H1 (cell line): ENCODE measurements at regions not wholly inside any gene's neighbourhood (a gene's known extent, or its start where the extent isn't known, plus 50 kb on each side); places are given as distances from the start of the nearest gene placed in this dataset.

Experiments
- CTCF ChIA-PET: fragments of 300-600 bp; sonication (Branson Sonifier 250); formaldehyde crosslinking; loops from one replicate; lab custom pipeline; 2021; ENCODE audit not compliant: partially characterized antibody; lab: Charles Lee
- POLR2A ChIA-PET: fragments of 300-600 bp; sonication (Branson Sonifier 250); formaldehyde crosslinking; loops from one replicate; lab custom pipeline; 2021; ENCODE audit warnings: inconsistent platforms; ENCODE audit not compliant: partially characterized antibody; lab: Charles Lee
- DNase-seq, 2 experiments: peaks; one replicate each; pipeline versions ENCODE4 v3.0.0 to v3.0.0-alpha.2; 2010 to 2022; ENCODE audit warnings: low spot score in 2 of 2, low read depth in 1 of 2, mixed read lengths in 1 of 2
- FAIRE-seq: peaks from 2 replicates; lab custom pipeline; 2011; peaks lifted over from hg19 to GRCh38; lab: Jason Lieb, UNC
- H2AFZ ChIP-seq: 2 replicates; pipeline ENCODE4 v1.8.1; 2012; ENCODE audit warnings: low read length, inconsistent platforms
- H2AK5ac ChIP-seq: 2 replicates; pipeline ENCODE4 v1.6.1; 2013; ENCODE audit warnings: low read depth, low read length
- H2BK120ac ChIP-seq: replicated peaks from 2 replicates; pipeline ENCODE3; 2013; ENCODE audit warnings: low read depth, low read length, inconsistent platforms
- H2BK12ac ChIP-seq: 2 replicates; pipeline ENCODE4 v1.6.1; 2013; ENCODE audit warnings: low read depth, low read length
- H2BK15ac ChIP-seq: 2 replicates; pipeline ENCODE4 v1.6.1; 2013; ENCODE audit warnings: low read length
- H2BK20ac ChIP-seq: 2 replicates; pipeline ENCODE4 v1.6.1; 2013; ENCODE audit warnings: low read length
- H2BK5ac ChIP-seq: 2 replicates; pipeline ENCODE4 v1.6.1; 2013; ENCODE audit warnings: low read depth, low read length
- H3K14ac ChIP-seq: 2 replicates; pipeline ENCODE4 v1.6.1; 2013; ENCODE audit warnings: inconsistent platforms; ENCODE audit not compliant: insufficient read length
- H3K18ac ChIP-seq: 2 replicates; pipeline ENCODE4 v1.6.1; 2013; ENCODE audit warnings: low read length; ENCODE audit errors: extremely low read depth
- H3K23ac ChIP-seq: 2 replicates; pipeline ENCODE4 v1.6.1; 2013; ENCODE audit warnings: inconsistent platforms; ENCODE audit not compliant: insufficient read length
- H3K23me2 ChIP-seq: 2 replicates; pipeline ENCODE4 v1.6.1; 2013; ENCODE audit warnings: low read depth, low read length
- H3K27ac ChIP-seq: 2 replicates; pipeline ENCODE4 v1.6.1; 2011; ENCODE audit warnings: low read depth, low read length, inconsistent platforms
- H3K27me3 ChIP-seq, 4 experiments: replicated peaks in 1 of 4; 1 replicate in 1 of 4; 2 replicates in 3 of 4; pipeline versions ENCODE4 v1.6.1 to v1.8.1; 2011 to 2013; ENCODE audit warnings: low read length in 3 of 4, mild to moderate bottlenecking in 3 of 4, inconsistent platforms in 2 of 4, mixed read lengths in 2 of 4, moderate library complexity in 1 of 4; ENCODE audit not compliant: control insufficient read depth in 3 of 4, insufficient read depth in 3 of 4; ENCODE audit errors: extremely low read depth in 1 of 4
- H3K36me3 ChIP-seq, 4 experiments: 2 replicates each; pipeline versions ENCODE4 v1.6.1 to v1.8.1; 2011 to 2013; ENCODE audit warnings: mild to moderate bottlenecking in 4 of 4, low read length in 3 of 4, moderate library complexity in 2 of 4, control low read depth in 1 of 4, inconsistent platforms in 1 of 4; ENCODE audit not compliant: insufficient read depth in 4 of 4, control insufficient read depth in 2 of 4
- H3K4ac ChIP-seq: replicated peaks from 2 replicates; pipeline ENCODE3; 2013; ENCODE audit warnings: low read length, low read depth, mixed read lengths, inconsistent platforms; ENCODE audit not compliant: insufficient read length
- H3K4me1 ChIP-seq, 4 experiments: replicated peaks in 1 of 4; 1 replicate in 1 of 4; 2 replicates in 3 of 4; pipeline versions ENCODE4 v1.6.1 to v1.8.1; 2011 to 2013; ENCODE audit warnings: low read length in 3 of 4, inconsistent platforms in 2 of 4, mixed read lengths in 1 of 4; ENCODE audit not compliant: insufficient read depth in 4 of 4, control insufficient read depth in 3 of 4
- H3K4me2 ChIP-seq, 2 experiments: 2 replicates each; pipeline versions ENCODE4 v1.6.1 to v1.8.1; 2011 to 2013; ENCODE audit warnings: low read depth in 2 of 2, low read length in 2 of 2, control low read depth in 1 of 2, inconsistent platforms in 1 of 2, mild to moderate bottlenecking in 1 of 2; ENCODE audit not compliant: insufficient read depth in 1 of 2
- H3K4me3 ChIP-seq, 4 experiments: fragments of 200-600, 300-600 bp in 1 of 4; sonication (generic), shearing (Covaris generic), sonication (Bioruptor Twin) in 1 of 4; 2 replicates each; pipeline versions ENCODE4 v1.5.1 to v1.8.1; 2011 to 2016; ENCODE audit warnings: low read length in 4 of 4, low read depth in 3 of 4, control low read depth in 2 of 4, inconsistent platforms in 2 of 4, mild to moderate bottlenecking in 2 of 4, mixed read lengths in 1 of 4, moderate library complexity in 1 of 4; ENCODE audit not compliant: insufficient read depth in 2 of 4; ENCODE audit errors: extremely low read depth in 1 of 4
- H3K56ac ChIP-seq: replicated peaks from 2 replicates; pipeline ENCODE3; 2013; ENCODE audit warnings: low read depth, mild to moderate bottlenecking, mixed read lengths, low read length, inconsistent platforms; ENCODE audit not compliant: insufficient read length
- H3K79me1 ChIP-seq: 2 replicates; pipeline ENCODE4 v1.6.1; 2013; ENCODE audit warnings: low read depth, low read length, control low read depth
- H3K79me2 ChIP-seq, 2 experiments: 2 replicates each; pipeline versions ENCODE4 v1.6.1 to v1.8.1; 2012 to 2013; ENCODE audit warnings: low read length in 2 of 2, mild to moderate bottlenecking in 2 of 2, inconsistent platforms in 1 of 2; ENCODE audit not compliant: insufficient read depth in 2 of 2, control insufficient read depth in 1 of 2
- H3K9ac ChIP-seq, 4 experiments: replicated peaks in 1 of 4; 1 replicate in 1 of 4; 2 replicates in 3 of 4; pipeline versions ENCODE4 v1.6.1 to v1.8.1; 2011 to 2013; ENCODE audit warnings: low read depth in 3 of 4, low read length in 3 of 4, control low read depth in 2 of 4, mild to moderate bottlenecking in 2 of 4, moderate library complexity in 2 of 4, inconsistent platforms in 1 of 4; ENCODE audit errors: extremely low read depth in 1 of 4
- H3K9me3 ChIP-seq, 2 experiments: 2 replicates each; pipeline versions ENCODE4 v1.6.1 to v1.8.1; 2012 to 2013; ENCODE audit warnings: mild to moderate bottlenecking in 2 of 2, moderate library complexity in 2 of 2, control low read depth in 1 of 2, inconsistent platforms in 1 of 2, low read depth in 1 of 2, low read length in 1 of 2, mixed read lengths in 1 of 2; ENCODE audit not compliant: insufficient read depth in 2 of 2
- H4K20me1 ChIP-seq, 2 experiments: replicated peaks in 1 of 2; 2 replicates each; pipeline versions ENCODE3 to v1.8.1; 2011 to 2013; ENCODE audit warnings: inconsistent platforms in 2 of 2, low read length in 2 of 2, mild to moderate bottlenecking in 1 of 2; ENCODE audit not compliant: insufficient read depth in 2 of 2, control insufficient read depth in 1 of 2
- H4K5ac ChIP-seq: 2 replicates; pipeline ENCODE4 v1.6.1; 2013; ENCODE audit warnings: low read length, low read depth, mixed read lengths, inconsistent platforms; ENCODE audit not compliant: insufficient read length
- H4K8ac ChIP-seq: 2 replicates; pipeline ENCODE4 v1.8.0; 2013; ENCODE audit warnings: mild to moderate bottlenecking, moderate library complexity, low read length, inconsistent platforms; ENCODE audit not compliant: insufficient read depth; ENCODE audit errors: extremely low read depth
- H4K91ac ChIP-seq: replicated peaks from 2 replicates; pipeline ENCODE3; 2013; ENCODE audit warnings: low read length, mixed read lengths, inconsistent platforms; ENCODE audit not compliant: insufficient read length
- NANOG ChIP-seq: IDR thresholded peaks from 2 replicates; pipeline ENCODE4 v1.6.1; 2011; ENCODE audit warnings: low read length, low read depth, mild to moderate bottlenecking, inconsistent platforms; ENCODE audit not compliant: insufficient read depth, poor library complexity, severe bottlenecking
- POU5F1 ChIP-seq: IDR thresholded peaks from 2 replicates; pipeline ENCODE4 v1.6.1; 2011; ENCODE audit warnings: low read depth, mild to moderate bottlenecking, low read length, moderate library complexity
- RAD21 ChIP-seq, 2 experiments: IDR thresholded peaks in 1 of 2; conservative IDR thresholded peaks in 1 of 2; 2 replicates each; pipeline ENCODE4 v1.6.1; 2011; ENCODE audit warnings: low read depth in 2 of 2, low read length in 2 of 2, improper control_type of control experiment in 1 of 2, inconsistent platforms in 1 of 2, mild to moderate bottlenecking in 1 of 2, moderate library complexity in 1 of 2
- SIX5 ChIP-seq: IDR thresholded peaks from 2 replicates; pipeline ENCODE4 v1.6.1; 2011; ENCODE audit warnings: mild to moderate bottlenecking, low read depth, low read length
- SP1 ChIP-seq: IDR thresholded peaks from 2 replicates; pipeline ENCODE4 v1.6.1; 2011; ENCODE audit warnings: low read depth, low read length
- WGBS, 2 experiments: shearing (Covaris generic) in 1 of 2; methylation state at CpG; one replicate each; pipeline versions ENCODE4 v1.1.6 to v1.1.7; 2013 to 2015; ENCODE audit warnings: low lambda C conversion rate in 2 of 2, mixed read lengths in 2 of 2, inconsistent platforms in 1 of 2, low coverage in 1 of 2, missing lambda C conversion rate in 1 of 2; ENCODE audit not compliant: insufficient replicate concordance in 2 of 2, insufficient coverage in 1 of 2, insufficient read length in 1 of 2; ENCODE audit errors: extremely low coverage in 1 of 2, missing lambda C conversion rate in 1 of 2; 5-methylcytosine and 5-hydroxymethylcytosine counted together

DNA sequence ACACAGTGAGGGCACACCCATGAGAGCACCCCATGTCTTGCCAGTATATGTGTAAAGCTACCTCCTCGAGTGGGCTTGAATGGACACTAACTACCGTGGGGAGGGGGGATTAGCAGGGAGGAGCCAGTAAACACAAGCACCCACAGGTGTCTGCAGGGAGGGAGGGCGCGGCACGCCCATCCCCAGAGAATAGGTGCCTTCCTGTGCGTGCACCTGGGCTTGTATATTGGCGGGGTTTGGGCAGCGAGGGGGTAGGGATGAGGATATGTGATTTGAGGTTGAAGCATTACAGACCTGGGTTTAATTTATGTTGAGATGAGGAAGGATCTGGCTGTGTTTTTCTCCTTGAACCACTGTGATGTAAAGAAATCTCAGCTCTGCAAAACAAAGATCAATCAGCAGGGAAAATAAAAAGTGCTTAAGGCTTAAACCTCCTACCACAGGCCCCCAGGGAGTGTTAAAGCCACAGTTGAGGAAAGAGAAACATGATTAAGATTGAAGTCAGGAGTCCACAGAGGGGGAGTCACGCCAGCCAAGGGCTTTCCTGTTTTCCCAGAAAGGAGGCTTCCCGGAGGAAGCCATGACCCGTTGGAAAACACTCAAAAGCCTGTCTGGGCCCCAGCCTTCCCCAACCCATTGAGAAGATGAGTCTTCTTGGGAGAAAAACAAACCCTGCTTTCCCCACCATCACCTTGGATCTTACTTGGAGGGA lies 80.0 kb downstream of the CAMK2N1 start:
- Histone ChIP-seq H4K20me1 (peaks cover 0 to 8% of the 10 kb centered on the region in 2 experiments), H3K23me2 (no peaks in the 10 kb centered on the region), H2AK5ac (no peak overlapping the region), H4K91ac (no peak overlapping the region), H2AFZ (no peak overlapping the region), H3K36me3 (no peaks in the 10 kb centered on the region), H2BK20ac (no peak overlapping the region), H3K79me2 (no peaks in the 10 kb centered on the region), H3K4me1 (peaks cover 0 to 4% (median 4%) of the 10 kb centered on the region in 4 experiments; a peak in 4 of 7 replicates)
- CTCF ChIA-PET = interaction anchor here (0.6 to 1.8 kb wide), 6 partner anchors 26 to 725 kb away, joined by 3 to 8 read pairs (median 4); no protein-coding TSS in a partner anchor
- TF ChIP-seq RAD21 (IDR thresholded peaks at IDR 0.05 in 1 of 2, conservative IDR thresholded peaks at IDR 0.05 in 1 of 2; ENCODE audit: low read depth in 2 of 2, low read length in 2 of 2) (no peak), SP1 (peak; percentile 39; the same call in 1 of the 2 replicates), NANOG (peak; percentile 75), SIX5 (no peak), POU5F1 (peak; percentile 59; the same call in 1 of the 2 replicates)
- TF ChIP-seq, all 59 proteins: peak for 3
- Histone ChIP-seq H3K9ac (no peak overlapping the region), H3K14ac (no peak overlapping the region), H3K27ac (no peak overlapping the region), H3K4me2 (no peak overlapping the region), H3K4me3 (no peak overlapping the region), H4K5ac (no peak overlapping the region), H3K79me1 (no peaks in the 10 kb centered on the region), H2BK15ac (no peak overlapping the region), H3K27me3 (peaks cover 59 to 98% (median 83%) of the 10 kb centered on the region in 4 experiments), H3K18ac (no peak overlapping the region), H3K23ac (no peak overlapping the region), H3K56ac (no peak overlapping the region), H2BK120ac (no peak overlapping the region), H2BK12ac (no peak overlapping the region), H4K8ac (no peak overlapping the region), H3K9me3 (no peaks in the 10 kb centered on the region), H2BK5ac (no peak overlapping the region), H3K4ac (no peak overlapping the region)
- POLR2A ChIA-PET = no interaction called here
- FAIRE-seq = no peak
- DNase-seq = no peak
- 41% methylated on average over 11 of the region's 11 CpGs; no CpG with 5 or more reads in 1 of the 2 experiments for WGBS, 2 experiments
